GM13977 (cell line): ENCODE measurements at regions not wholly inside any gene's neighbourhood (a gene's known extent, or its start where the extent isn't known, plus 50 kb on each side); places are given as distances from the start of the nearest gene placed in this dataset.

Experiments used
- DNase-seq: peaks from one replicate; pipeline ENCODE4 v3.0.0; 2012; ENCODE audit warnings: low spot score
- in situ Hi-C: fragments of 300-500 bp; cut with MboI; formaldehyde crosslinking; loops from one replicate; pipeline ENCODE4 v1.12.0; 2022; ENCODE audit warnings: low sequenced_read_pairs, low pct_unique_long_range_greater_than_20kb, mixed read lengths, inconsistent platforms; ENCODE audit not compliant: unreplicated experiment
- TF ChIP-seq, protein P1 (sequence below): IDR thresholded peaks from 2 replicates; pipeline ENCODE4 v1.5.1; 2012; ENCODE audit warnings: mild to moderate bottlenecking, control low read depth; ENCODE audit not compliant: insufficient read depth; ENCODE audit errors: extremely low read depth, missing control alignments

DNA sequence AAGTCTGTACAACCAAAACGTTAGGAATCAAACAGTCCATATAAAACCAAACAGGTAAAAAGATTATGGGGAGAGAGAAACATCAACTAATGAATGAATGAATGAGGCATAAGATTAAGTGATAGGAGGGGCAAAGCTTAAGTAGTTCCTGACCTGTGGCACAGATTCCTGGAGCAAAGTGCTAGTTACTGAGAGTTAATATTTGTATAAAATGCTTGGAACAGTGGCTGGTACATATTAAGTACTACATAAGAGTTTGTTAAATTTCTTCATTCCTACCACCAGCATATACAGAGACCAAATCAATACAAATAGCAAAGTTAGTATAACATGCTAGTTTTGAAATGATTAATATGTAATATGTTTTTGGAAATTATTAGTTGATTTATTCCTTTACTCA is 363.7 kb downstream of the ADAM29 start:
- in situ Hi-C loops, result no loop called here
- DNase-seq, result no peak
- TF ChIP-seq, protein P1, sequence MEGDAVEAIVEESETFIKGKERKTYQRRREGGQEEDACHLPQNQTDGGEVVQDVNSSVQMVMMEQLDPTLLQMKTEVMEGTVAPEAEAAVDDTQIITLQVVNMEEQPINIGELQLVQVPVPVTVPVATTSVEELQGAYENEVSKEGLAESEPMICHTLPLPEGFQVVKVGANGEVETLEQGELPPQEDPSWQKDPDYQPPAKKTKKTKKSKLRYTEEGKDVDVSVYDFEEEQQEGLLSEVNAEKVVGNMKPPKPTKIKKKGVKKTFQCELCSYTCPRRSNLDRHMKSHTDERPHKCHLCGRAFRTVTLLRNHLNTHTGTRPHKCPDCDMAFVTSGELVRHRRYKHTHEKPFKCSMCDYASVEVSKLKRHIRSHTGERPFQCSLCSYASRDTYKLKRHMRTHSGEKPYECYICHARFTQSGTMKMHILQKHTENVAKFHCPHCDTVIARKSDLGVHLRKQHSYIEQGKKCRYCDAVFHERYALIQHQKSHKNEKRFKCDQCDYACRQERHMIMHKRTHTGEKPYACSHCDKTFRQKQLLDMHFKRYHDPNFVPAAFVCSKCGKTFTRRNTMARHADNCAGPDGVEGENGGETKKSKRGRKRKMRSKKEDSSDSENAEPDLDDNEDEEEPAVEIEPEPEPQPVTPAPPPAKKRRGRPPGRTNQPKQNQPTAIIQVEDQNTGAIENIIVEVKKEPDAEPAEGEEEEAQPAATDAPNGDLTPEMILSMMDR, result no peak

DNA sequence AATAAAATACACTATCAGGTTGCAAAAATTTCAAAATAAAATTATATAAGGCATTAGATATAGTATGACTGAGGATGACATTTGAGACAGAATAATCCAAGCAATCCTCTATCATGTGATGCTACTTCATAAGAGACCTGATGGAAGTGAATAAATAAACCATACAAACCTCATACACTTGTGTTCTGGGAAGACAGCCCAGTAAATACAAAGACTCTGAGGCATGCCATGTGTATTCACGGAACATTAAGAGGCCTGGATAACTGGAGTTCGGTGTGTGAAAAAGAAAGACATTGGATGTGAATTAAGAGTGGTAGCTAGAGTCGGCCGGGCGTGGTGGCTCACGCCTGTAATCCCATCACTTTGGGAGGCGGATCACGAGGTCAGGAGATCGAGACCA is 364.2 kb downstream of the ADAM29 start:
- no peak for DNase-seq
- TF ChIP-seq, protein P1, result no peak
- in situ Hi-C loops, result no loop called here

DNA sequence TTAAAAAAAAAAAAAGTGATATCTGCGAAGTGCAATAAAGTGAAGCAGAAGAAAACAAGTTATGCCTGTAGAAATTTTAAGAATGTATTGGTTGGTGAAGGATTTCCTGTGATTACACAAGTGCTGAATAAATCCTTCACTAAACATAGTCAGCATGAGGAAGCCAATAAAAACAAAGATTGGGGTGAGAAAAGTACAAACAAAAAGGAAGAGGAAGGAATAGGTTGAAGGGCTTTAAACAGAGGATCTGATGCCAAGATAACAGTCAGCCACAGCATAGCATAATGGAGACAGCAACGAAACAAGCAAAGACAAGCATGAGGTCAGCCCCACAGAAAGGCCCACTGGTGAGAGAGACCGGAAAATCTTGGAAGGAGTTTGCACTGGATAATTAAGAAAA is 372.2 kb downstream of the ADAM29 start:
- in situ Hi-C loops, result no loop called here
- TF ChIP-seq, protein P1, result no peak
- DNase-seq, result no peak

DNA sequence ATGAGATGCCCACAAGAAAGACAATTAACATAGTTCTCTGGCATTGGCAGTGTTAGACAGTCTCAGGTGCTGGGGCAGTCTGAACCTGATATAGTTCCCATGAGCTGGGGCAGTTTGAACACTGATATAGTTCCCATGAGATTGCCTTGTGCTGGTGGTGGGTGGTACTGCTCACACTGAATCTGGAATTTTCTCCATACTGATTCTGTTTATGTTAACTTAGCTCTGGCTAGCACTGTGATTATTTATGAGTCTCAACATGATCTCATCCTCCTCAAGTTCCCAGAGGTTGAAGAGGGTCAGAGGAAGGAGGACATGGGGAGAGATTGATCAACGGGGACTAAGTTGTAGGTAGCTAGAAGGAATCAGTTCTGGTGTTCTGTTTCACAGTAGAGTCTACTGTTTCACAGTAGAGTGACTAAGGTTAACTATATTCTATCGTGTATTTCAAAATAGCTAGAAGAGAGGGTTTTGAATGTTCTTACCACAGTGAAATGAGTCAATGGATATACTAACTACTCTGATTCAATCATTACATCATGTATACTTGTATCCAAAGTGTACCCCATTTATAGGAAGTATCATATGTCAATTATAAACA is 379.9 kb downstream of the ADAM29 start:
- TF ChIP-seq, protein P1, result no peak
- in situ Hi-C loops, result no loop called here
- no peak for DNase-seq

DNA sequence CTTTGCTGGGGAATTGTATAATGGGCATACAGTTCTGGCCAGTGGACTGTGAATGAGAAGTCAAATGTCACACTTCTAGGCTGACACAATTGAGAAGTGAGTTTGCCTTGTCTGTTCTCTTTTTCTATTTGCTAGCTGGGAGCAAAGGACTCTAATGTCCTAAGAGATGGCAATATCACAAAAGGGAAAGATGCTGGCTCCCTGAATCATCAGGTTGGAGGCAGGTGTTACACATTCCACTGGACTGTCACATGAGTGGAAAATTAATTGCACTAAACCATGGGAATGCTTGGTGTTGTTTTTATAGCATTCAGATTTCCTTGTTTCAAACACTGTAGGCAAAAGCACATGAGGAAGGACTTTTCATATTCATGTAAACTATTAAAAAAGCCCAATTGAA is 388.3 kb downstream of the ADAM29 start:
- DNase-seq, result no peak
- TF ChIP-seq, protein P1, result no peak
- in situ Hi-C loops, result no loop called here

DNA sequence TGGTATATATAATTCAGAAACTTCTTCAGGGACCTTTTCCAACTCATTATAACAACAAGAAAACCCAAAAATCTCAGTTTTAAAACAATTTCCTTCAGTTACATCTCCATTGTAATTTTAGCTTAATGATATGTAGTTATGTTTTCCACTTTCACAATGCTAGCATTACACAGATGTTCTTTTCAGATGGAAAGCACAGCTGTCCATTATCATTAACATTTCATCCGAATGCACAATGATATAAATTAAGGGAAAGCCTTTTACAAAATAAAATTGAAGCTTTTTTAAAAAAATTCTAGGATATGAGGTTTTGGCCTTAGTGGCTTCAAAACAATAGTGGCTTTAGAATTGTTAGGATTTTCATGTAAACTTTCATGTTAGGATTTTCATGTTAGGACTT is 389.2 kb downstream of the ADAM29 start:
- in situ Hi-C loops, result no loop called here
- DNase-seq, result no peak
- TF ChIP-seq, protein P1, result no peak

DNA sequence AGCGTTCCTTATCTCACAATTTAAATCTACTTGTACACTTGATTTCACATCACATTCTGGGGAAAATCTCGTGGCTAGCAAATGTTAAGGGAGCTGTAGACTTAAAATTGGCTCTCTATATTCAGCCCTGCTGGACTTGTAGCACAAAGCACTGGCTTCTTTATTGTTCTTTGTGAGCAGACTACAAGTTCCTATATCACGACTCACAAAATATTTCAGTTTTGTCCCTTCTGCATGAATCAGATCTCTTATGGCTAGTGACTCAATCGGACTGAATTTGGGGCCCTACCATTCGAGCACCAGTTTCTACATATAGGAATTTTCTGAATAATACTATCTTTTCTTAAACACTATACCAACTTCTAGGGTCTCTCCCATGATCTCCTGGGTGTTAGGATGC is 390.1 kb downstream of the ADAM29 start:
- in situ Hi-C loops, result no loop called here
- TF ChIP-seq, protein P1, result no peak
- DNase-seq, result no peak
